ENCODE measurements at regions not wholly inside any gene's neighbourhood (a gene's known extent, or its start where the extent isn't known, plus 50 kb on each side); places are given as distances from the start of the nearest gene placed in this dataset.

DNA sequence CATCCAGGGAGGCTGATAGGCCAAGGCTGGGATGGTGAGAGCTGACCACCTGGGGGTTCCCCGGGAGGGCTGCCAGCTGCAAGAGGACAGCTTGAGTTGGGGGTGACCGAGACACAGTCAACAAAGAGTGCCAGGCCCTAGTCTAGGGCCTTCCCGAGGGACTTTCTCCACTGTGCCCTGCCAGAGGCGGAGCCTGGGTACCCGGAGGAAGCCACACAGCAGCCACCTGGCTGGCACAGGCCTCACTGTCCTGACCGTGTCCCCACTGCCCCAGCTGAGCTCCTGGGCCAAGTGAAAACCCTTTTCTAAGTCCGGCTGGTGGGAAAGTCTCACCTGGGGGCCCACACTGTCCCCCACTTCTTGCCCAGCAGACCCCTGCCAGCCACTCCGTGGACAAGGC lies 71.9 kb upstream of the GSE1 start:
- Histone ChIP-seq H3K9ac (ENCODE audit: low read depth, low read length) (no peak overlapping the region), H3K27me3 (ENCODE audit: insufficient read depth, low read length) (no peaks in the 10 kb centered on the region), H3K27ac (ENCODE audit: low read depth, low read length) (no peak overlapping the region), H3K36me3 (ENCODE audit: insufficient read depth, low read length) (no peaks in the 10 kb centered on the region), H3K9me3 (ENCODE audit: insufficient read depth, low read depth, low read length) (peaks cover 10% of the 10 kb centered on the region), H3K4me1 (ENCODE audit: insufficient read depth, low read length) (peaks cover 9% of the 10 kb centered on the region; the same call in 1 of the 2 replicates), H3K4me3 (ENCODE audit: low read length) (no peak overlapping the region)
- WGBS: 91% methylated on average over 8 of the region's 8 CpGs

DNA sequence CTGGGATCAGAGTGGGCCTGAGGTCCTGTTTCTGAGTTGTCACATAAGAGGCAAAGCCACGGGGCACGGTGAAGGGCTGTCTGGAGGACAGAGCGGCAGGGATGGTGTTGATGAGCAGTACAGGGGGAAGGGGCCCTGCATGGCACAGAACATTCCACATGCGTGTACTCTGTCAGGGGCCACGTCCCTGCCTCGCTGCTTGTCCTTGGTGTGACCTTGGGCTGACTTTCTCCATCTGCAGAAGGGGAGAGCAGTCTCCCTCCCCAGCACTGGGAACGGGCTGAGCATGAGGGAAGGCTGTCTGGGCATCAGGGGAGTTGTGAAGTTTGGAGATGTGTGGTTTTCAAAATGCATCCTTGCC lies 71.5 kb upstream of the GSE1 start:
- WGBS: 89% methylated on average over 7 of the region's 7 CpGs
- Histone ChIP-seq H3K36me3 (ENCODE audit: insufficient read depth, low read length) (no peaks in the 10 kb centered on the region), H3K4me1 (ENCODE audit: insufficient read depth, low read length) (peaks cover 9% of the 10 kb centered on the region; the same call in 1 of the 2 replicates), H3K9ac (ENCODE audit: low read depth, low read length) (no peak overlapping the region), H3K27ac (ENCODE audit: low read depth, low read length) (no peak overlapping the region), H3K4me3 (ENCODE audit: low read length) (no peak overlapping the region), H3K27me3 (ENCODE audit: insufficient read depth, low read length) (no peaks in the 10 kb centered on the region), H3K9me3 (ENCODE audit: insufficient read depth, low read depth, low read length) (peaks cover 10% of the 10 kb centered on the region)

DNA sequence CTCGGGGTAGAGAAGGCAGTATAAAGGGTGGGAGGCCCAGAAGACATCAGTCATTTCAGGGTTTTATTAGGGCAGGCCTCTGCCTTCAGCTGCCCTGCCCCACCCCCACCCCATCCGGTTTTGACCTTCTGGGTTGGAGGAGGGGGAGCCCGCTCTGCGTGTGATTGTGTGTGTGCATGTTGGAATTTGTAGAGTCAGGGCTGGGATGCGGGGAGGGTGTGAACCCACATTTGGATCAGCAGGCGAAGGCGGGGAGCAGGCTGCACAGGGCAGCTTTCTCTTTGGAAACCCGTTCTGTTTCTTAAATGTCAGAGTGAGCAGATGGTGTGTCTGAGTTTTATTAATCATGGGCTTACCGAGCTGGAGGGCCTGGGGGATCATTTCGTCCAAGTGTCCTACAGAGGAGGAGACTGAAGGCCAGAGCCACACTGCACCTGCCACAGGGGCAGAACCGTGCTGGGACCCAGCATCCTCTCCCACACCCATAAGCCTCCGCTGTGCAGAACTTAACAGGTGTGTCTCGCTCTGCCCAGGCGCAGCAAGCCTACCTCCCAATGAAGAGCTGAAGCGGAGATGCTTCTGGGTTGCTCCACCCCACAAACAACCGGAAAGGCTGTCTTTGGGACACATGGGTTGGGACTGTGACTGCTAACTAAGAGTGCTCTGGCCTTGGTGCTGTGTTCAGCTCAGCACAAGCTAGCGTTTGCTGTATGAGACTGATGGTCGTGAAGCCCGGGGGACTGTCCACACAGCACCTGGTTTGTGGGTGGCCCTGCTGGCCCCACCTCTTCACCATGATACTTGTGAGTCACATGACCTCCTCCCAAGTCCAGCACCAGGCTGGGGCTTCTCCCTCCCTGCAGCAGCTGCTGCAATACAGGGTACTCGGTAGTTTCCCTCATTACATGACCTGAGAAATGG lies 70.9 kb upstream of the GSE1 start:
- peaks cover 9% of the 10 kb centered on the region; the same call in 1 of the 2 replicates for H3K4me1 ChIP-seq (ENCODE audit: insufficient read depth, low read length)
- WGBS: 72% methylated on average over 20 of the region's 20 CpGs
- H3K9ac ChIP-seq (ENCODE audit: low read depth, low read length): no peak overlapping the region
- no peak overlapping the region for H3K4me3 ChIP-seq (ENCODE audit: low read length)
- H3K9me3 ChIP-seq (ENCODE audit: insufficient read depth, low read depth, low read length): peaks cover 10% of the 10 kb centered on the region
- H3K27ac ChIP-seq (ENCODE audit: low read depth, low read length): no peak overlapping the region; the same call in 1 of the 2 replicates
- no peaks in the 10 kb centered on the region for H3K36me3 ChIP-seq (ENCODE audit: insufficient read depth, low read length)
- no peaks in the 10 kb centered on the region for H3K27me3 ChIP-seq (ENCODE audit: insufficient read depth, low read length)

DNA sequence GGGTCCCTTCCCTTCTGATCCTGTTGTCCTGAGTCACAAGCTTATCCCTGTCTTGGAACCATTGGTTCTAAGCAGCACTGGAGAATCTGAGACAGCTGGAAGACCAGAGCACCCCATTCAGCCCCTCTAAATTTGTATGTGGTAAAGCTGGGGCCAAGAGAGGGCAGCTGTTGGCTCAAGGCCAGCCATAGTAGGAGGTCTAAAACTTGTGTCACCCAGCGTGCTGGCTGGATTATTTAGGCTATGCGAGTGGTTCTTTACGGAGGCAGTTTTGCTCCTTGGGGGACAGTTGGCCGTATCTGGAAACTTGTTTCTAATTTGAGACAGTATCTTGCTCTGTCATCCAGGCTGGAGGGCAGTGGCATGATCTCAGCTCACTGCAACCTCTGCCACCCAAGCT lies 69.6 kb upstream of the GSE1 start:
- H3K36me3 ChIP-seq (ENCODE audit: insufficient read depth, low read length): no peaks in the 10 kb centered on the region
- no peak overlapping the region for H3K9ac ChIP-seq (ENCODE audit: low read depth, low read length)
- 94% methylated on average over 4 of the region's 4 CpGs for WGBS
- no peak overlapping the region for H3K27ac ChIP-seq (ENCODE audit: low read depth, low read length)
- H3K27me3 ChIP-seq (ENCODE audit: insufficient read depth, low read length): no peaks in the 10 kb centered on the region
- peaks cover 10% of the 10 kb centered on the region for H3K9me3 ChIP-seq (ENCODE audit: insufficient read depth, low read depth, low read length)
- peaks cover 9% of the 10 kb centered on the region; the same call in 1 of the 2 replicates for H3K4me1 ChIP-seq (ENCODE audit: insufficient read depth, low read length)
- no peak overlapping the region for H3K4me3 ChIP-seq (ENCODE audit: low read length)

DNA sequence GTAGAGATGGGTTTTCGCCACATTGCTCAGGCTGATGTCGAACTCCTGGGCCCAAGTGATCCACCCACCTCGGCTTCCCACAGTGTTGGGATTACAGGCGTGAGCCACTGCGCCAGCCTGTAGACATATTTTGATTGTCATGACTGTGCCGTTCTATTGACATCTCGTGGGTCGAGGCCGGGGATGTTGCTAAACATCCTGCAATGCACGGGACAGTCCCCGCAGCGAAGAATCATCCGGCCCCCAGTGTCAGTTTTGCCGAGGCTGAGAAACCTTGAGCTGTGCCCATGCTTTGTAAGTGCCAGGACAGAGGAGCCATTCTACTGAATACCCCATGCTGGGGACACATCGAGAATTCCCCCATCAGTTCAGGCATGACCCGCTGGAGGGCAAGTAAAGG lies 69.1 kb upstream of the GSE1 start:
- 93% methylated on average over 16 of the region's 16 CpGs for WGBS
- peaks cover 10% of the 10 kb centered on the region for H3K9me3 ChIP-seq (ENCODE audit: insufficient read depth, low read depth, low read length)
- peaks cover 9% of the 10 kb centered on the region; the same call in 1 of the 2 replicates for H3K4me1 ChIP-seq (ENCODE audit: insufficient read depth, low read length)
- H3K27me3 ChIP-seq (ENCODE audit: insufficient read depth, low read length): no peaks in the 10 kb centered on the region
- no peaks in the 10 kb centered on the region for H3K36me3 ChIP-seq (ENCODE audit: insufficient read depth, low read length)
- no peak overlapping the region for H3K27ac ChIP-seq (ENCODE audit: low read depth, low read length)
- H3K9ac ChIP-seq (ENCODE audit: low read depth, low read length): no peak overlapping the region
- no peak overlapping the region for H3K4me3 ChIP-seq (ENCODE audit: low read length)

DNA sequence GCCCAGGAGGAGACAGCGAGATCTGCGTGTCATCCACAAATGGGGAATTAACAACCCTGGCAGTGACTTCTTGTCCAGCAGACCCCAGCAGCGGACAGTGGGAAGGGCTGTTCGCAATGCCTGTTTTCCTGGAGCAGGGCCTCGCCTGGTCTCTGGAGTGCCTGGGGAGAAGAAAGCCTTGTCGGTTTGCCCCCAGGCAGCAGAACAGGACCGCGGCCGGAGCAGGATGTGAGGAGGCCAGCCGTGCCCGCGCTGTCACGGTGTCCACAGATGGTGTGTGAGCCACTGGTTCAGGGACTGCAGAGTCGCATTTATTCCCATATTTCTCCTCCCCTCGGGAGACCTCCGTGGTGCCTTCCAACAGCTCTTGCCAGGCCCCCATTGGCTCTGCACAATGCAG lies 68.5 kb upstream of the GSE1 start:
- H3K27ac ChIP-seq (ENCODE audit: low read depth, low read length): no peak overlapping the region
- peaks cover 8% of the 10 kb centered on the region for H3K9me3 ChIP-seq (ENCODE audit: insufficient read depth, low read depth, low read length)
- H3K4me3 ChIP-seq (ENCODE audit: low read length): no peak overlapping the region
- WGBS: 88% methylated on average over 16 of the region's 16 CpGs
- peaks cover 9% of the 10 kb centered on the region; the same call in 1 of the 2 replicates for H3K4me1 ChIP-seq (ENCODE audit: insufficient read depth, low read length)
- H3K9ac ChIP-seq (ENCODE audit: low read depth, low read length): no peak overlapping the region
- no peaks in the 10 kb centered on the region for H3K36me3 ChIP-seq (ENCODE audit: insufficient read depth, low read length)
- H3K27me3 ChIP-seq (ENCODE audit: insufficient read depth, low read length): no peaks in the 10 kb centered on the region

DNA sequence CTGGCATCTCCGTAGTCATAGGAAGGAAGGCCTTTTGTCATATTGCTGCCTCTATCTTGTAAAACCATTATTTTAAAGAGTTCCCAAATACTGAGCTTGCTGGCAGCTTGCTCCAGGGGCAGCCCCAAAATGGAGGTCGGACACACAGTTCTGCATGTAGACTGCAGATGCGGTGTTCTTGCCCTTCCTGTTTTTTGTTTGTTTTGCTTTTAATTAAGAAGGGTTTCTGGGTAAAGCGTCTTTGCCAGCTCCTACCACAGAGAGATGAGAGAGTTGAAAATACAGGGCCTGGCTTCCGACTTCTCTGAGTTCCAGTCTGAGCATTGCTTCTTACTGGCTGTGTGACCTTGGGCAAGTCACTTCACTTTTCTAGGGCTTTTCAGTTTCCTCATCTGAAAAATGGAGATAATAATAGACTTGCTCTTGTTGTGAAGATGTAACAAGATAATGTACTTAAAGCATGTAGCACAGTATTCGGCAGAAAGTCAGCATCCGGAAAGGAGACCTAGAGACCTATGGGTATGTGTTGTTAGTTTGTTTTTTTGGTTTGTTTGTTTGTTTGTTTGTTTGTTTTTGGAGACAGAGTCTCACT lies 67.8 kb upstream of the GSE1 start:
- 93% methylated on average over 7 of the region's 7 CpGs for WGBS
- Histone ChIP-seq H3K27me3 (ENCODE audit: insufficient read depth, low read length) (no peaks in the 10 kb centered on the region), H3K27ac (ENCODE audit: low read depth, low read length) (no peak overlapping the region), H3K4me1 (ENCODE audit: insufficient read depth, low read length) (peaks cover 9% of the 10 kb centered on the region; the same call in 1 of the 2 replicates), H3K9ac (ENCODE audit: low read depth, low read length) (no peak overlapping the region), H3K36me3 (ENCODE audit: insufficient read depth, low read length) (no peaks in the 10 kb centered on the region), H3K4me3 (ENCODE audit: low read length) (no peak overlapping the region), H3K9me3 (ENCODE audit: insufficient read depth, low read depth, low read length) (peaks cover 1% of the 10 kb centered on the region; the same call in 1 of the 2 replicates)

DNA sequence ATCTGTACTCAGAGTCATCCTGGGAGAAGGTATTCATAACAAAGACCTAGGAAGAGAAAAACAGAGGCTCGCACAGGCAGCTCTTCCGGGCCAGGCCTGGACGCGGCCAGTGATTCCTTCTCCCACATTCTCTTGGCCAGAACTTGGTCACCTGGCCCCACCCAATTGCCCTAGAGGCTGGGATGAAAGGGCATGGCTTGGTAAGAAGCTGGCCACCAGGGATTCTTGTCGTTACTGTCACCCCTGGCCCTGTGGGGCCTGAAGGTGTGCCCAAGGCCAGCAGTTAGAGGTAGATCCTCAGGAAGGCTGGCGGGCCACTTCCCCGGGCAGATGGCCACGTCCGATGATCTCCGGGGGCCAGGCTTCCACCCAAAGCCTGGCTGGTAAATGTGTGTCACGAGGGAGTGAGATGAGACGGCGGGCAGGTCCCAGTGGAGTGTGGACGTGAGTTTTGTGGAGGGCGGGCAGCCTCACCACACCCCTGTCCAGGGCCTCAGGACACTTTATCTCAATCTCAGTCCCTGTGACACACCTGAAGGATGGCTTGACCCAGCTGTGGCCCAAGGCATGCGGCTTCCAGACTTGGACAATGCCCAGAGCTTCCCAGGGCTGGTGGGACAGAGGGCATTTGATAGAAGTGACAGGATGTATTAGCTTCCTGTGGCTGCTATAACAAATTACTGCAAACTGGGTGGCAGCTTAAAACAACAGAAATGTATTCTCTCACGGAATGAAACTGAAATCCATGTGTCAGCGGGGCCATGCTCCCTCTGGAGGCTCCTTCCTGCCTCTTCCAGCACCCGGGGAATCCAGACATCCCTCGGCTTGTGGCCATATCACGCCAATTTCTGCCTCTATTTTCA lies 66.3 kb upstream of the GSE1 start:
- Histone ChIP-seq H3K27me3 (ENCODE audit: insufficient read depth, low read length) (no peaks in the 10 kb centered on the region), H3K4me1 (ENCODE audit: insufficient read depth, low read length) (peaks cover 6% of the 10 kb centered on the region; the same call in 1 of the 2 replicates), H3K27ac (ENCODE audit: low read depth, low read length) (no peak overlapping the region), H3K9me3 (ENCODE audit: insufficient read depth, low read depth, low read length) (no peaks in the 10 kb centered on the region), H3K4me3 (ENCODE audit: low read length) (no peak overlapping the region), H3K36me3 (ENCODE audit: insufficient read depth, low read length) (no peaks in the 10 kb centered on the region), H3K9ac (ENCODE audit: low read depth, low read length) (no peak overlapping the region)
- 86% methylated on average over 21 of the region's 21 CpGs for WGBS

DNA sequence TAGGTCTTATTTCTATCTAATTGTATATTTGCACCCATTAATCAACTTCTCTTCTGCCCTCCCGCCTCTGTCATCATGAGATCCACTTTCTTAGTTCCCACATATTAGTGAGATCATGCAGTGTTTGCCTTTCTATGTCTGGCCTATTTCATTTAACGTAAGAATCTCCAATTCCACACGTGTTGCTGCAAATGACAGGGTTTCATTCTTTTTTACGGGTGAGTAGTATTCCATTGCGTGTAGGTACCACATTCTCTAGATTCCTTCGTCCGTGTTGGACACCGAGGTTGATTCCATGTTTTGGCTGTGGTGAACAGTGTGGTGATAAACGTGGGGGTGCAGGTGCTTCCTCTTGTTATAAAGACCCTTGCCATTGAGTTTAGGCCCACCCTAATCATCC lies 64.7 kb upstream of the GSE1 start:
- Histone ChIP-seq H3K27ac (ENCODE audit: low read depth, low read length) (no peak overlapping the region), H3K36me3 (ENCODE audit: insufficient read depth, low read length) (no peaks in the 10 kb centered on the region), H3K4me3 (ENCODE audit: low read length) (no peak overlapping the region), H3K9ac (ENCODE audit: low read depth, low read length) (no peak overlapping the region), H3K27me3 (ENCODE audit: insufficient read depth, low read length) (no peaks in the 10 kb centered on the region), H3K9me3 (ENCODE audit: insufficient read depth, low read depth, low read length) (no peaks in the 10 kb centered on the region), H3K4me1 (ENCODE audit: insufficient read depth, low read length) (peaks cover 4% of the 10 kb centered on the region)
- 93% methylated on average over 9 of the region's 9 CpGs for WGBS

DNA sequence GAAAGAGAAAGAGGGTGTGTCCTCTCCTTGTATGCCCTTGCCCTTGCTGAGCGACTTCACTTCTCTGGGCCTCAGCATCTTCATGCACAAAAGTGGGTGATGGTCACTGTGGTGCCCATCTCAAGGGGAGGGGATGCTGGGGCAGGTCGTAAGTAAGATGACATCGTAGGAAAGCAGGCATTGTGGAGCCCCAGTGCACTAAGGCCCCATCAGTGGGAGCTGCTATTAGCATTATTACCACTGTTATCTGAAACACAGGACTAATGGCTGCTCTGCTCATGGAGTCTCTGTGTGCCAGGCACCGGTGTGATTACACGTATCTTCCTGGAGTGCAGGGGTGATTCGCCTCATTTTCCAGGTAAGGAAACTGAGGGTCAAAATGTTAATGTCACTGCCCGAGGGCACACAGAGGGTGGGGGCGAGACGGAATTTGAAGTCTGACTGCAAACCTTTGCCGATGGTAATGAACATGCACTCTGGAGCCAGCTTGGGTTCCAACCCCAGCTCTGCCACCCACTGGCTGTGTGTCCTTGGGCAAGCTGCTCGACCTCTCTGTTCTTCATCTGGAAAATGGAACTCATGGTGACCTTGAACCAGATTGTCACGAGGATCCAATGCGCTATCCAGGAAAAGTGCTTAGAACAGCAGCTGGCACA lies 63.2 kb upstream of the GSE1 start:
- peaks cover 4% of the 10 kb centered on the region for H3K4me1 ChIP-seq (ENCODE audit: insufficient read depth, low read length)
- H3K36me3 ChIP-seq (ENCODE audit: insufficient read depth, low read length): no peaks in the 10 kb centered on the region
- no peaks in the 10 kb centered on the region for H3K9me3 ChIP-seq (ENCODE audit: insufficient read depth, low read depth, low read length)
- peaks cover 6% of the 10 kb centered on the region for H3K27me3 ChIP-seq (ENCODE audit: insufficient read depth, low read length)
- no peak overlapping the region for H3K4me3 ChIP-seq (ENCODE audit: low read length)
- 81% methylated on average over 13 of the region's 13 CpGs for WGBS
- no peak overlapping the region for H3K27ac ChIP-seq (ENCODE audit: low read depth, low read length)
- H3K9ac ChIP-seq (ENCODE audit: low read depth, low read length): no peak overlapping the region
